Suprapubic skin (tissue), 4 donors: ENCODE measurements at regions not wholly inside any gene's neighbourhood (a gene's known extent, or its start where the extent isn't known, plus 50 kb on each side); places are given as distances from the start of the nearest gene placed in this dataset.

Source experiments
- DNase-seq, 2 donors: peaks; one replicate each; pipeline ENCODE4 v3.0.0-alpha.2; 2019; ENCODE audit warnings: low spot score in 2 of 2
- H3K27ac ChIP-seq: fragments of 200-600 bp; sonication (generic); one replicate; pipeline ENCODE4 v1.5.1; 2019
- H3K27me3 ChIP-seq: fragments of 200-600 bp; sonication (generic); one replicate; pipeline ENCODE4 v1.5.1; 2019
- H3K36me3 ChIP-seq: fragments of 200-600 bp; sonication (generic); one replicate; pipeline ENCODE4 v1.5.1; 2019
- H3K4me1 ChIP-seq: fragments of 200-600 bp; sonication (generic); one replicate; pipeline ENCODE4 v1.5.1; 2019
- H3K4me3 ChIP-seq: fragments of 200-600 bp; sonication (generic); one replicate; pipeline ENCODE4 v1.5.1; 2019; ENCODE audit warnings: mild to moderate bottlenecking
- H3K9me3 ChIP-seq: fragments of 200-600 bp; sonication (generic); one replicate; pipeline ENCODE4 v1.5.1; 2019
- CTCF ChIP-seq, 2 donors: fragments of 200-600 bp in 1 of 2; fragments of 450-650 bp in 1 of 2; sonication (generic) in 1 of 2; IDR thresholded peaks; one replicate each; pipeline ENCODE4 v1.5.1; 2016 to 2019; ENCODE audit warnings: antibody characterized with exemption in 2 of 2, mild to moderate bottlenecking in 1 of 2, moderate library complexity in 1 of 2
- EP300 ChIP-seq: sonication (generic); formaldehyde crosslinking; IDR thresholded peaks from one replicate; pipeline ENCODE4 v1.6.1; 2017; ENCODE audit warnings: antibody characterized with exemption
- POLR2A ChIP-seq, 2 donors: fragments of 450-650 bp; IDR thresholded peaks; one replicate each; pipeline ENCODE4 v1.6.1; 2017; ENCODE audit warnings: antibody characterized with exemption in 2 of 2, mild to moderate bottlenecking in 2 of 2, moderate library complexity in 2 of 2
- POLR2AphosphoS5 ChIP-seq, 3 donors: sonication (generic); formaldehyde crosslinking; IDR thresholded peaks; one replicate each; pipeline ENCODE4 v1.6.1; 2017; ENCODE audit warnings: antibody characterized with exemption in 3 of 3
- WGBS: methylation state at CpG from one replicate; pipeline ENCODE4 v1.1.5; 2018; 5-methylcytosine and 5-hydroxymethylcytosine counted together

- Histone ChIP-seq H3K4me3 (no peak overlapping the region), H3K4me1 (peaks cover 2% of the 10 kb centered on the region), H3K27ac (no peak overlapping the region), H3K36me3 (no peaks in the 10 kb centered on the region), H3K9me3 (no peaks in the 10 kb centered on the region), H3K27me3 (no peaks in the 10 kb centered on the region)
- WGBS: 48% methylated on average over 2 of the region's 2 CpGs
- no peak for TF ChIP-seq EP300
- TF ChIP-seq POLR2A (IDR thresholded peaks at IDR 0.05): no peak
- no peak for TF ChIP-seq CTCF (IDR thresholded peaks at IDR 0.05)
- no peak for TF ChIP-seq POLR2AphosphoS5 (IDR thresholded peaks at IDR 0.05)
- no peak for DNase-seq
Observed at GRCh38 chr6:115577270-115577669, 483.4 kb downstream of the FRK start.

DNA sequence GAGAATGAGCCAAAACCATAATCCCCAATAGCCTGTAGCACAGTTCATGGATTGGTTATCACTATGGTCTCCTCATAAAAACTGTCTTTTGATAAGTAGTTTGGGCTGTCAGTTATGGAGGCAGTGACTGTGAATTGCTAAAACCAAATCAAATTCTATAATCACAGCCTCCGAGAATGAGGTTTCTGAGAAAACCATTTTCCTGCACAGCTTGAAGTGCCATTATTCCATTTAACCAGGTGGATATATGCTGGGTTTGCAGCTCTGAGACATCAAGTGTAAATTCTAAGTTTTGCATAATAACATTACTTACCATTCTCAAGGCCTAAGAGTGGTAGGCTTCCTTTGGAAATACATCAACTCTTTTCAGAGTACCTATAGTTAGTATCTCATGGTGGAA, 485.4 kb downstream of the FRK start:
- 96% methylated on average over 1 of the region's 1 CpG for WGBS
- H3K9me3 ChIP-seq: no peaks in the 10 kb centered on the region
- H3K4me1 ChIP-seq: peaks cover 2% of the 10 kb centered on the region
- TF ChIP-seq EP300 (no peak), CTCF (IDR thresholded peaks at IDR 0.05) (no peak), POLR2AphosphoS5 (IDR thresholded peaks at IDR 0.05) (no peak), POLR2A (IDR thresholded peaks at IDR 0.05) (no peak)
- H3K27me3 ChIP-seq: no peaks in the 10 kb centered on the region
- no peak overlapping the region for H3K27ac ChIP-seq
- no peak overlapping the region for H3K4me3 ChIP-seq
- no peak for DNase-seq
- H3K36me3 ChIP-seq: no peaks in the 10 kb centered on the region

DNA sequence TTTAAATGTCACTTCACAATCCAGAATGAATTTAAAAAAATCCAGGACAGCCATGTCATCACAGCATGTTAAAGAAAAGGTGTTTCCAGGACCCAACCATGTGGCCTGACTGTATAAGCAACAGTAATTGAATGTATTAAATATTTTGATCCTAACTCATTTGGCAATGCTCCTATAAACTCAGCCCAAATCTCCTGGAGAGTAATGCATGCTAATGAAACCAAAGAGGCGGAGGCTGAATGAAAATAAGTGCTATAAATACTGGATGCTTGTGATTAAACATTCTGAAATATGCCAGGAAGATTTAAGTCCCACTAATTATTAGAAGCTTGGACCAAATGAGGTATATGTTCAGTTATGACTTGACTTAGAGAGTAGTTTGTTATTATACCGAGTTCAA, 486.8 kb downstream of the FRK start:
- no peak overlapping the region for H3K27ac ChIP-seq
- H3K9me3 ChIP-seq: no peaks in the 10 kb centered on the region
- WGBS: 46% methylated on average over 2 of the region's 2 CpGs
- no peak for TF ChIP-seq EP300
- TF ChIP-seq POLR2AphosphoS5 (IDR thresholded peaks at IDR 0.05): no peak
- no peak for TF ChIP-seq CTCF (IDR thresholded peaks at IDR 0.05)
- no peak for TF ChIP-seq POLR2A (IDR thresholded peaks at IDR 0.05)
- no peak for DNase-seq
- no peaks in the 10 kb centered on the region for H3K36me3 ChIP-seq
- peaks cover 2% of the 10 kb centered on the region for H3K4me1 ChIP-seq
- H3K4me3 ChIP-seq: no peak overlapping the region
- H3K27me3 ChIP-seq: no peaks in the 10 kb centered on the region

GRCh38 chr6:115570331-115570730, 490.4 kb downstream of the FRK start:
- no peaks in the 10 kb centered on the region for H3K36me3 ChIP-seq
- H3K27ac ChIP-seq: no peak overlapping the region
- no peak for DNase-seq
- peaks cover 2% of the 10 kb centered on the region for H3K4me1 ChIP-seq
- no peaks in the 10 kb centered on the region for H3K9me3 ChIP-seq
- H3K27me3 ChIP-seq: no peaks in the 10 kb centered on the region
- WGBS: 50% methylated on average over 2 of the region's 2 CpGs
- H3K4me3 ChIP-seq: no peak overlapping the region
- no peak for TF ChIP-seq POLR2AphosphoS5 (IDR thresholded peaks at IDR 0.05)
- no peak for TF ChIP-seq CTCF (IDR thresholded peaks at IDR 0.05)
- TF ChIP-seq EP300: no peak
- no peak for TF ChIP-seq POLR2A (IDR thresholded peaks at IDR 0.05)

DNA sequence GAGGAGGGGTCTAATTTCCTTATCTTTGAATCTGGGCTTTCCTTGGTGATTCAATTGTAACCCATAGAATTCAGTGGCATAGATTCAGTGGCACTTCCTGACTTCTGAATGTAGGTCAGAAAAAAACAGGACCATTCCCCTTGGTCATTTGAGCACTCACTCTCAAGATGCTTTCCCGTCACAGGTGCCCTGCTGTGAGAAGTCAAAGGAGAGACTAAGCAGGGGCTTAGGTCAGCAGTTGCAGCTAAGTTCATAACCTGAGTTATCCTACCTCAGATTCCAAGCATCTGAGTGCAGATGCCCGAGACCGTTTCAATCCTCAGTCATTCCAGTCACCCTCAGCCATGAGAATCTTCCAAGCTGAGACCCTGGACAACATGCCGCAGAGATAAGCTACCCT, 506.6 kb downstream of the FRK start:
- Histone ChIP-seq H3K36me3 (no peaks in the 10 kb centered on the region), H3K27me3 (no peaks in the 10 kb centered on the region), H3K4me1 (peaks cover 4% of the 10 kb centered on the region), H3K9me3 (no peaks in the 10 kb centered on the region), H3K4me3 (no peak overlapping the region), H3K27ac (no peak overlapping the region)
- WGBS: 96% methylated on average over 4 of the region's 4 CpGs
- no peak for DNase-seq
- no peak for TF ChIP-seq POLR2A (IDR thresholded peaks at IDR 0.05)

DNA sequence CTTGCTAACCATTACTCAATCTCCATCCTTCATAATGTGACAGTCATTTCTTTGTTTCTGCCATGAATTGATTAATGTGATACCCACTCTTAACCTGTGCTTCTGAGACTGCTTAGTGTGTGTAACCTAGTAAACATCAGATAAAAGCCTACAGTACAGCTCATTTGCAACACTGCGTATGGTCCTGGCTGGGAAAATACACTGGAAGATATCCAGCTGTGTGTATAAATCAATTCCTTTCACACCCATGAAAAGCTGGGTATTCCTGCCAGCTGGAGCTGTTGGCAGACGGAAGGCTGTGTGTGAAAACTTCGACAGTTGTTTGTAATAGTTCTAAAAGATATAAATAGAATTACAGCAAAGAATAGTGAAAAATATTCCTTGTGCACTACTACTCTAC, 509.2 kb downstream of the FRK start:
- H3K27ac ChIP-seq: no peak overlapping the region
- no peak overlapping the region for H3K4me3 ChIP-seq
- H3K27me3 ChIP-seq: no peaks in the 10 kb centered on the region
- TF ChIP-seq POLR2A (IDR thresholded peaks at IDR 0.05) (no peak), POLR2AphosphoS5 (IDR thresholded peaks at IDR 0.05) (no peak), EP300 (no peak), CTCF (IDR thresholded peaks at IDR 0.05) (no peak)
- H3K4me1 ChIP-seq: peaks cover 4% of the 10 kb centered on the region
- DNase-seq: no peak
- 16% methylated on average over 3 of the region's 3 CpGs for whole genome bisulfite sequencing
- H3K9me3 ChIP-seq: peaks cover 5% of the 10 kb centered on the region
- H3K36me3 ChIP-seq: no peaks in the 10 kb centered on the region
